ACHN (cell line): ENCODE measurements at regions not wholly inside any gene's neighbourhood (a gene's known extent, or its start where the extent isn't known, plus 50 kb on each side); places are given as distances from the start of the nearest gene placed in this dataset.

ENCODE experiments used
- DNase-seq: peaks from one replicate; pipeline ENCODE4 v3.0.0-alpha.2; 2015
- in situ Hi-C: cut with HindIII; loops from 2 replicates; pipeline ENCODE4 v1.10.0; 2017; ENCODE audit warnings: low sequenced_read_pairs, low pct_ligation_motif_present, low pct_unique_long_range_greater_than_20kb

DNA sequence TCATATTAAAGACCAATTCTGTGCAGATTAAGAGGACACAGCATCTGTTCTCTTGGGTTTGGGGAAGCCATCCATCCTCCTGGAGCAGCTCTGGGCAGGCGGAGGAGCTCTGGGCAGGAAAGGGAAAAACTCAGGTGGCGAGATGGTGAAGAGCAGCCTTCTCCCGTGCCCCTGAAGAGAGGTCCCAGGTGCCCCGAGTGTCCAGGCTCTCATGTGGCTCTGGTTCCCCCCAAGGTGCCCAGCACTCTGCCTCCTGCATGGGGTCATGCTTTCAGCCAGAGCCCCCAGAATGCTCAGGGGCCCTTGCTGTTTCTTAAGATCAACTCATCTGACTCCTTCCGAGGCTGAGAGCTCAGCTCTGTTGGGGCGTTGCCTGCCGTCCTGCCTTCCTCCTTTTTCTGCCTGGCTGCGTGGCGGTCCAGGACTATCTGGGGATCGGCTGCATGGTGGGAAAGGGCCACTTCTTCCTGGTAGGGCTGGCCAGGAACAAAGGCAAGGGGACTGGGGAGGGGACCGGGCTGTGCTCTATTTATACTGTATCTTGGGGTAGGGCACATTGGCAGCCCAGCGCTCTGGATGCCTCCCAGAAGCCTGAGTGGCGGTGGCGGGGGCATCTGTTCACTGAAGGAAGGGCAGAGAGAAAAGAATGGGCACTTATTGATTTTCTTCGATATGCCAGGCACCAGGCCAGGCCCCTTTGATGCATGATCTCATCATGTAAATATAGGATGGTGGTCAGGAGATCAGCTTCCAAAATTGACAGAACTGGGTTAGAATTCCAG lies 103.2 kb upstream of the SDK2 start:
- in situ Hi-C loops = no loop called here
- DNase-seq = no peak

DNA sequence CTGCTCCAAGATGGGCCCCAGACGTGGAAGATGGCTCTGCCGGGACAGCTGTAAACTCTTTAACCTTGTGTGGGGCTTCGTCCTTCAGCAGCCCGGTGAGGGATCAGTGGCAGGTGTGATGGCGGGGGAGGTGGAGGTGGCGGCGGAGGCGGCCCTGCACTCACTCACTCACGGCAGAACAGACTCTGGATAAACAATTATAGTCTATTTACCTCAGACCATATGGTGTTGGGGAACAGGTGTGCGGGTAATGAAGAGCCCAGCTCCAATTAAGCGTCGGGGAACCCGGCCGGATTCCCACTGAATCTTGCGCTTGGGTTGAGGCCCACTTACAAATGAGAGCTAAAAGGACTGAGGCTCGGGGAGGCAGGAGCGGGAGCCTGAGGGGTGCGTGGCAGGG lies 104.3 kb upstream of the SDK2 start:
- DNase-seq = no peak
- in situ Hi-C loops = no loop called here

DNA sequence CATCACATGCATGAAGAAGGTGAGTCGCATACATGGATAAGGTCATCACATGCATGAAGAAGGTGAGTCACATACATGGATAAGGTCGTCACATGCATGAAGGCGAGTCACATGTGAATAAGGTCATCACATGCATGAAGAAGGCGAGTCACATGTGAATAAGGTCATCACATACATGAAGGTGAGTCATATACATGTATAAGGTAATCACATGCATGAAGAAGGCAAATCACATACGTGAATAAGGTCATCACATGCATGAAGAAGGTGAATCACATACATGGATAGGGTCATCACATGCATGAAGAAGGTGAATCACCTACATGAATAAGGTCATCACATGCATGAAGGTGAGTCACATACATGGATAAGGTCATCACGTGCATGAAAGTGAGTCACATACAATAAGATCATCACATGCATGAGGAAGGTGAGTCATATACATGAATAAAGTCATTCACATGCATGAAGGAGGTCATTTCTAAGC lies 105.1 kb upstream of the SDK2 start:
- no peak for DNase-seq
- in situ Hi-C loops = no loop called here

DNA sequence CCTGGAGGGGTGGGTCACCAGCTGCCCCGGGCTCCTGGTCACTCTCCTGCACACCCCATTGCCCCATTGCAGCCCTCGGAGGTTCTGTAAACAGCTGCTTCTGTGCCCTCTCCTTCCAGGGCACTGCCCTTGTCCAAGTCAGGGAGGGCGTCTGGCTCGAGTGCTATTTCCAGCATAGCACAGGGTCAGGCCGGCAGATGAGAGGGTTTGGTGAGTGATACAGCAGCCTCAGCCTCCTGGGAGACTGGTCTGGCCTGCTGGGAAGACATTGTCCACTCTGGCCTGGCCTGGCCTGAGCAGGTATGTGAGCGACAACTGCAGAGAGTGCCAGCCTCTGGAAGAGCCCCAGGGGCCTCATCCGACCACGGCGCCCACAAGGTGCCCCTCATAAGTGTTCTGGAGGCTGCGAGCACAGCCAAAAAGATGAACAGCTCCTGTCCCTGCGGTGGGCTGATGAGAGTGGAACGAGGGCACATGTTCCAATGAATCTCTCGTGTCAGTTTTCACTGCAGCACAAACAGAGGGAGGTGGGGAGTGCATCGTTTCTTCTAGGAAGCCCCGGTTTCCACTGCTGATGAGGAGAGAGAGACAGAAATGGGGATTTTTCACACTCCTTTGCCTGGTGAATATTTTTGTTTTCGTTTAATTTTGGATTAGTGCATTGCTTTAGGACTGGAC lies 105.8 kb upstream of the SDK2 start:
- no peak for DNase-seq
- in situ Hi-C loops = no loop called here

DNA sequence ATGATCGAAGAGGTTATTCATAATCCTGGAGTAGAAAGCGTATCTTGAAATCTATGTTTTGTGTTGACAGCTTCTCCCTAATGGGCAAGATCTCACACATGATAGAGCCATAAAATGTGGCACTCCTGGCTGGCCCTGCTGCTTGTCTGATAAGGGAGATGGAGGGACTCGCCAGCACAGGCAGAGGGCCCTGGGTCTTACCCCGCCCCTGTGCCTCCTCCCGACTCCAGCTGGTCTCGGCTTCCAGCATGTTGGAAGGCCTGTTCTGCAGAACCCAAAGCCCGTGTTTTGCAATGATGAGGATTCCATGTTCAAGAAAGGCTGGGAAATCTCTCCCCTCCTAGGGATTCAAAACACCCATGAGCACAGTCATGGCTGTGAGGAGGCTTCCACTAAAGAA lies 106.7 kb upstream of the SDK2 start:
- in situ Hi-C loops = no loop called here
- DNase-seq = no peak

DNA sequence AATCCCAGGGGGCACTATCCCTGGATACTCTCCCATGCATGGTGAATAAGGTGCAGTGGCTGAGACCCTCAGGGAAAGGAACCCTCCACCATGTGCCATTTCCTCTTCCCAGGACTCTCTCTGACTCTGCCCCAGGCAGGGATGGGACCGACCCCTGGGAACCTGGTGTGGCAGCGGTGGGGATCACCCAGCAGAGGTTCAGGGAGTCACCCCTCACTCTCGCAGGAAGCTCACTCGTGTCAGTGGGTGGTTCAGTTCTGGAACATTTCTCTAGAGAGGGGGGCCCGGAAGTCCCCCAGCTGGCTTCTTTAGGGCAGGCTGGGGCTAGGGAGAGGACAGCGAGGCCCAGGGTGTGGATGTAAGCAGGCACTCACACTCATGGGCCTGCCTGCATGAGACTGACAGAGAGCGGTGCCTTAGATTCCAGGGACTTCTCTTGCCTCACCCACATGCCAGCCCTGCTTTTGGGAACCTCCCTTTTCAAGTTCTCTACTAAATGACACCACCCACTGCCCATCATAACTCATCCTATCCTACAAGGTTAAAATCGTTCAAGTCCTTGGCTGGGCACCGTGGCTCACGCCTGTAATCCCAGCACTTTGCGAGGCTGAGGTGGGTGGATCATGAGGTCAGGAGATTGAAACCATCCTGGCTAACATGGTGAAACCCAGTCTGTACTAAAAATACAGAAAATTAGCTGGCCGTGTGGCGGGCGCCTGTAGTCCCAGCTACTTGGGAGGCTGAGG lies 109.7 kb upstream of the SDK2 start:
- DNase-seq = no peak
- in situ Hi-C loops = no loop called here

DNA sequence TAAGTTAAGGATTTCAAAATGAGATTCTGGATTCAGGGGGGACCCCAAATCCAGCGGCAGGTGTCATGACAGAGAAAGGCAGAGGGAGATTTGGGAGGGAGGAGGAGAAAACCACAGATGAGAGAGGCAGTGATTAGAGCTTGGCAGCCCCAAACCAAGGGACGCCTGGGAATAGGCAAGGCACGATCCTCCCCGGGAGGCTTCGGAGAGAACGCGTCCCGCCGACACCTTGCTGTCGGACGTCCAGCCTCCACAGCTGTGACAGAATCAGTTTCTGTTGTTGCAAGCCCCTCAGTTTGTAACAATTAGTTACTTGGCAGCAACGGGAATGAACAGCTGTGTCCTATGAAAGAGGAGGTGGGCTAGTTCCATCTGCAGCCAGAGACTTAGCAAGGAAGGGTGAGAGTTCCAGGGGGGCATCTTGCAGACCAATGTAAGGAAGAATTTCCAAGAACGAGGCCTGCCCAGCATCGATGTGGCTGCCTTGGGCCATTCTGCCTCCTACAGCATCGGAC lies 110.7 kb upstream of the SDK2 start:
- DNase-seq = no peak
- in situ Hi-C loops = no loop called here

DNA sequence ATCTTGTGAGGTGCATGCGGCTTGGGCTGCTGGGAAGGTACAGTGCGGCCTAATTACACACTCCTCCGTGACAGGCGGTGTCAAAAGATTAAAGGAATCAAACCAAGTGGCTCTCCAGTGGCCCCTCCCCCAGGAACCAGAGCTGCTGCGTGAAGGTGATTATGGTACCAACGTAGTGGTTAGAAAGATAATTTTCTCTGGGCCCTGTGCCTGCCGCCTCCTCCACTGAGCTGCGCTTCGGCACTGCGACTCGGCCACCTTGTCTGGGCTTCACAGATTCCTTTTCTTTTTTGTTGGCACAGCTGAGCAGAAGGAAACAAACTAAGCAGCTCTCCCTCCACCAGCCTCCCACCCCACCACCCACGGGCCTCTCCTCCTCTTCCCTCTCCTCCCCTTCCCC lies 113.2 kb upstream of the SDK2 start:
- in situ Hi-C loops = no loop called here
- DNase-seq = no peak

DNA sequence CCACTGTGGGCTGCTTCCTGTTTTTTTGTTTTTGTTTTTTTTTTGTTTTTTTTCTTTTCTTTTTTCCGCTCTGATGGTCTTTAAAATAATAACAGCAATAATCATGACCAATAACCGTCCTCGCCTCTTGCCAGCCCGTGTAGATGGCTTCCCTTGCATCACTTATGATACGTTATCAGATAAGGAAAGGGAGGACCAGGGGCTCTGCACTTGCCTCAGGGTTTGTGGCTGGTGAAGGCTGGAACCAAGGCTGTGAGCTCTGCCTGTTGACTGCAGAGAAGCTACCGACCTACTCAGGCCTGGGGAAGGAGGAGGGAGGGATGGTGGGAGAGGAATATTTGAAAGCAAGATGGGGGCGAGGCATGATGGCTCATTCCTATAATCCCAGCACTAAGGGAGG lies 114.0 kb upstream of the SDK2 start:
- in situ Hi-C loops = no loop called here

DNA sequence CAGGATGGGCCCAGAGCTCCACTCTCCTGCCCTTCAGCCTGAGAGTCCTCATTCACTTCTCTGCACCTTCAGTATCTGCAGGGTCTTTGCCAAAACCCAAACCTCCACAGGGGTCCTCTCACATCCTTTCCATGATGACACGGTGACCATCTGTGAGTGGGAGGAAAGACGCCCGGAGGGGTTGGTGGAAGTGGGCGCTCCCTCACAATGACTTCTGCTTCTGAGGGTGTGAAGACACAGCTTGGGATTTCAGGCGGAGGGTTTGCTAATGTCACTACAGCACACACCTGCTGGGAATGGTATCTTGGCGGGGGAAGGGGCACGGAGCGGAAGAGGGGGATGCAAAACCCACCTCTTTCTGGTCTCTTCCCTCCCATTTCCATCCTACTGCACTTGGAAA lies 115.1 kb upstream of the SDK2 start:
- DNase-seq = no peak
- in situ Hi-C loops = no loop called here

More for the DNA sequence above, 114.0 kb upstream of the SDK2 start:
- DNase-seq = no peak

DNA sequence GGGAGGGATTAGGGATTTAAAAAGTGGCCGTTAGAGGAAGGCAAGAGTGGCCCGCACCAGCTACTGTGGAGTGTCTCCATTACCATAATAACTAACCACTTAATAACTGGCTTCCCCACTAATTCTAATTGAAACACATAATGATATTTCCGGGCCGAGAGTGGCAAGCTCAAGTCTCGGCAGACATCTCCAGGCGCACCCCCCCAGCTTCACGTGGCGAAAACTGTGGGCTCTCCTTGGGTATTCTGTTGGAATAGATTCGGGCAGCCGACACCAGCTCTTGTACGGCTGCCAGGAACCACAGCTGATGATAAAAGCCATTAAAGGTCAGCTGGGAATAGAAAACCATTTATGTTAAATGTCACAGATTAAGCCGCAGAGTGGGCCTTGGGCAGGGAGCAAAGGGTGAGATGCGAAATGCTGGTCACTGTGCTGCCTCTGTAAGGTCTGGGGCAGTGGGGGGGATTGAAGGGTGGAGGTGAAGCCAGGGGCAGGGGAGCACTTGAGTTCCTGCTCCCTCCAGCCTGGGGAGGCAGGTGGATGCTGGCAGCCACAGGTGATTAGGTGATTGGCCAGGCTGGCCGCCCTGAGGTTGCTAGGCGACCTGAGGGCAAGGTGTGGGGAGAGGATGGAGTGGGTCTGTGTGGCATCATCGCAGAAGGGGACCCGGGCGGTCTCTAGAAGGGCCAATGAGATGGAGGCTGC lies 115.6 kb upstream of the SDK2 start:
- no peak for DNase-seq
- in situ Hi-C loops = no loop called here

DNA sequence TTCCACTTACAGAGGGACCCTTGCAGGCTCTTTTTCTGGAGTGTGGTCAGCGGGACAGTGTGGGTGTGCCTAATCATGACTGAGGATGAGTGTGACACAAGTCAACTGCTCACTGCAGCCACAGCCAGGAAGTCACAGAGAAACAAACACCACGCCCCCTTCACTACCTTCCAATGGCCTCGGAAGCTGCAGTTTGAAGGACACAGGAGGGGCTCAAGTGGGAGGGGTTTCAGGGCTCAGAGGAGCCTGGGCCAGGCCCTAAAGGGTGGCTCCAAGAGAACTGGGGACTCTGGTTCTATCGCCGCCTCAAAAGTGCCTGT lies 116.2 kb upstream of the SDK2 start:
- in situ Hi-C loops = no loop called here
- DNase-seq = no peak

DNA sequence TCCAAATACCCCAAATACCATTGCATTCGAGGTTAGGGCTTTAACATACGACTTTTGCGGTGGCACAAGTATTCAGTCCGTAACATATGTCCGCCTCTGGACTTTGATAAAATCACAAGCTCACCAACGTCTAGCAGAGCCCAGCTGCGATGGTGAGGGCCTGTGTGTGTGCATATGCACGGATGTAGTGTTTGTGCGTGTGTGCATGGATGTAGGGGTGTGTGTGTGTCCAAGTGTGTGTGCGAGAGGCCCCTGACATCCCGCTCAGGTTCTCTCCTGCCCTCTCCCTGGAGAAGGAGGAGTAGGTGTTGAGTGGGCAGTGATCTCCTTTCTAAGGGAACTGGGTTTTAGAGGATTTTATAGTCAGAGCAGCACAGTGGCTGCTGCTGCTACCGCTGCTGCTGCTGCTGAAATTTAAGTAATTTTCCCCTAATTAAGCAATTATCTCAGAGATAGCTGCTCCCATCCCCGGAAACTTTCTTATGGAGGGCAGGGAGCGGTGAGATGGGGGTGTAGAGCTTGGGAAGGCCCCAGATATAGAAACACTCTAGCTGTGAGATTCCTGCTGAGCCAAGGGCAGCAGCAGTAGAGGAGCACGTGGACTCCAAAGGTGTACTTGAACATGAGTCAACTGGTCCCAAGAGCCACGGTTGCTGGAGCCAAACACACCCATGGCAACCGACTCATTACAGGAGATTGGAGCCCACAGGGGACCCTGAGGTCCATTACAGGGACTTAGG lies 121.7 kb upstream of the SDK2 start:
- no peak for DNase-seq
- in situ Hi-C loops = no loop called here

DNA sequence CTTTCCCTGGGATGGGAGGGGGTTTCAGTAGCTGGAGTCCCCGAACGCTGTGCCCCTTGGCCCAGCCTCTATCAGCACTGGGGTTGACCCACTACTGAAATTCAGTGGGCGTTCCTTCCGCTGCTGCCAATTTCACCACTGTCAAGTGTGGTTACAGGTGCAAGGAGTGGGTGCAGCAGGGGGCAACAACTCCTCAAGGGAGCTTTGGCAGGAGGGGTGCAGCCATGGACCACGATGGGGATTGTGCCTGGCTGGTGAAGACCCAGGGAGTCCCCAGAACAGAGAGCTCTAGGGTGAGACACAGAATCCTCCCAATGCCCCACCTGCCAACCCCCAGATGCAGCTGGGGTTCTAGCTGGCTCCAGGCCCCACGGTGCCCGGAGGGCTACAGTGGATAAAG lies 123.5 kb upstream of the SDK2 start:
- in situ Hi-C loops = no loop called here
- no peak for DNase-seq

DNA sequence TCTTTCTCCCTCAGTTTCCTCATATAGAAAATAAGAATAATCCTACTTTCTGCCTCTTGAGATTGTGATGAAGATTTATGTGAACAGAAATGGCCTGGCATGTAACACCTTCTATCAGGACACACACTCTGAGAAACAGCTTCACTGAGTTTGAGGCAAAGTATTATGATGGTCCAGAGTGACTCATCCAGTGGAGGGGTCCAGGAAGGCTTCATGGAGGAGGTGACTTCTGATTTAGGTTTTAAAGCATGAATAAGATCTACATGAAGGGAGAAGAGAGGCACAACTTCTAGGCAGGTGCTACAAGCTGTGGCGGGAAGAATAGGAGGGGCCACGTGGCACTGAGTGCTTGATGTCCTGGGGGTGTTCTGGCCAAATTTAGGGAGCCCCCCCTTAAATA lies 124.4 kb upstream of the SDK2 start:
- DNase-seq = no peak
- in situ Hi-C loops = no loop called here

DNA sequence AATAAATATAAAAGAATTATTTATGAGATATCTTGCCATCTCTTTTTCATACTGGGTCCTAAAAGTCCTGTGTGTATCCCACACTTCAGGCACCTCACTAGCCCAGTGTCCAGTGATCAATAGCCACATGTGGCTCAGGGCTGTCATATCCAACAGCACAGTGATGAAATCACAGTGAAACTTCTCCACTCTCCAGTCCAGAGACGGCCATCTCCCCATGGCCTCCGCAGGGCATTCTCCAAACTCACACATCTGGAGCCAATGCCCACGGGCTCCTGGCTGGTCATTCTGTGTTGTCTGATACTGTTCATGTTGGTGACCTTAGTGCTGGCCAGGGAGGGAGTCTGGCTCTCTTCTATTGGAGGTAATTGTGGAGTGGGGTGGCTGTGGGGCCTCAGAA lies 125.2 kb upstream of the SDK2 start:
- in situ Hi-C loops = no loop called here
- no peak for DNase-seq

DNA sequence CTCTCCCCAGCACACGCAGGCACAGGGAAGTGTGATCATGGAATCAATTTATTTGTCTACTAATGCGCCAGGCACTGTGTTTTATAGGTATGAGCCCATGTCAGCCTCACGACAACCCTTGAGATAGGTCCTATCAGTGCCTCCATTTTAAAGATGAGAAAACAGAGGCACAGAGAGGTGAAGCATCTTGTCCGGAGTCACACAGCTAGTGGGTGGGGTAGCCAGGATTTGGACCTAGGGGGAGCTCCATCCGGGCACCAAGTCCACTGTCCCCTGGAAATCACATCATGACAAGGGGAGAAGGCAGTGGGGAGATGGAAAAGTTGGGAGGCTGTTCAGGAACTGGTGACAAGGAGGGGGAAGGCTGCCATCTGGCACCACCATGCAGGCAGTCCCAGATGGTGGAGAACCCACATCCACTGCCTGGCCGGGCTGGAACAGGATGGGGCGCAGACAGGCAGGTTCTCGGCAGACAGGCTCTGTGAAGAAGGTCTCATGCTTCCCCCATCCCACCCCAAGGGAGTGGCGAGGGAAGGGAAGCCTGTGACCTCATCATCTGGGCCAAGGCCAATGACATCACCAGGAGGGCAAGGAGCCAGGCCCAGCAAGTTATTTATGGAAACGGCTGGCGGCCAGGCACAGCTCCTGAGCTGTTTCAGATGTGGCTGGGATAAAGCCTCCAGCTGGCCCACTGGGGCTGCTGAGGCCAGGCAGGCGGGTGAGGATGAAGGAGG lies 126.0 kb upstream of the SDK2 start:
- peak; percentile 65 for DNase-seq
- in situ Hi-C loops = no loop called here

DNA sequence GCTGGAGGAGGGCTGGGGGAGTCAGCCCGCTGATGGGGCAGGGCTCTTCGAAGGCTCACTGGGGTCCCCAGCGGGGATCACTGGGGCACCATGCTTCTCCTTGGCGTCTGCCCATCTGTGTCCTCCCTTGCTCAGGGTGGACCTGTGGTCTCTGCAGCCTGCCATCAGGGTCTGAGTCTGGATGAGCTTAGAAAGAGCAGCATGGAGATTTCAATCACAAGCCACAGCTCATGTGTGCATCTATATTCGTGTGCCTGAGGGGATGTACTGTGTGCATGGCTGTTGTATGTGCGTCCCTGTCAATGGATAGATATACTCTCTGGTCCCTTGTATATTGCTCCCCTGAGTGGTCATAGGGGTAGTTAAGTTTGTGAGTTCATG lies 126.6 kb upstream of the SDK2 start:
- in situ Hi-C loops = no loop called here
- DNase-seq = no peak
